ENCODE measurements at regions not wholly inside any gene's neighbourhood (a gene's known extent, or its start where the extent isn't known, plus 50 kb on each side); places are given as distances from the start of the nearest gene placed in this dataset.

DNA sequence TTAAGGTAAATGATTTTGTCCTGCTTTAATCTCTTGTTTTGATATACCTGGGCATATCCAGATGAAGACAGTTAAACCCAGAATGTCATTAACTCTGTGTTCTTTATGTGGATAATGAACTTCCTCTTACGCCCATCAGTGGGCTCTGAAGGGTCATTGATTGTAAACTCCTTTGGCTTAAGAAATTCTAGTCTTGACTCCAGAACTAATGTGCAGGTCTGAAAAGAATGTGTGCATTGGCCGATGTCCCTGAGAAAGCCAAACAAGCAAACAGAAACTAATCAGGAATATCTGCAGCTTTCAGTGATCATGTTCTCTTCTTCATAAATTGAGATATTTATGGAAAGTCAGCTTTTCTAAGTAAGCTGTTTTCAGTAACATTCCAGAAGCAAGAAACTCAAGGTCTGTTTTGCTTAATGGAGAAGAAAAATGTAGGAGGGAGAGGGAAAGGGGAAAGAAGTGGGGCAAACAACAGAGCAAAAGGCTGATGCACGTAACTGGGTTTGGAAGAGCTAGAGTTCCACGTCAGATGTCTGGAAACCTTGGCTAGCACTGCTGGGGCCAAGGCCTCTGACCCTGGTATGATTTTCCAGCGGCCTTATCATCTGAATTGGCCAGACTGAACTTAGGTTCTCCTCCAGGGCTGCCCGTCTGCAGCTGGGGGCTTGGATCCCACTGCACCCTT, 61.3 kb upstream of the FHL2 start:
- no peaks in the 10 kb centered on the region for H3K9me3 Mint-ChIP-seq
- H3K4me3 Mint-ChIP-seq = no peak overlapping the region
- WGBS (ENCODE audit: insufficient coverage) = 85% methylated on average over 6 of the region's 6 CpGs
- Histone ChIP-seq H3K27ac (ENCODE audit: low read length) (no peak overlapping the region), H3K36me3 (ENCODE audit: control insufficient read depth, insufficient read depth, low read length) (no peaks in the 10 kb centered on the region), H3K4me1 (ENCODE audit: control insufficient read depth, insufficient read depth, low read length) (no peaks in the 10 kb centered on the region), H3K27me3 (ENCODE audit: control insufficient read depth, insufficient read depth, low read length) (no peaks in the 10 kb centered on the region), H3K9me3 (ENCODE audit: control insufficient read depth, insufficient read depth, low read length) (no peaks in the 10 kb centered on the region), H3K4me3 (ENCODE audit: low read length) (no peak overlapping the region)
- intact Hi-C loops (cut with micrococcal nuclease) = no loop called here
- H3K4me1 Mint-ChIP-seq = no peaks in the 10 kb centered on the region
- no peak overlapping the region for H3K27ac Mint-ChIP-seq
- peaks cover 8 to 15% of the 10 kb centered on the region in 2 donors for H3K27me3 Mint-ChIP-seq (ENCODE audit: low read depth in 2 of 2)
- H3K36me3 Mint-ChIP-seq = no peaks in the 10 kb centered on the region
- TF ChIP-seq, protein P1, sequence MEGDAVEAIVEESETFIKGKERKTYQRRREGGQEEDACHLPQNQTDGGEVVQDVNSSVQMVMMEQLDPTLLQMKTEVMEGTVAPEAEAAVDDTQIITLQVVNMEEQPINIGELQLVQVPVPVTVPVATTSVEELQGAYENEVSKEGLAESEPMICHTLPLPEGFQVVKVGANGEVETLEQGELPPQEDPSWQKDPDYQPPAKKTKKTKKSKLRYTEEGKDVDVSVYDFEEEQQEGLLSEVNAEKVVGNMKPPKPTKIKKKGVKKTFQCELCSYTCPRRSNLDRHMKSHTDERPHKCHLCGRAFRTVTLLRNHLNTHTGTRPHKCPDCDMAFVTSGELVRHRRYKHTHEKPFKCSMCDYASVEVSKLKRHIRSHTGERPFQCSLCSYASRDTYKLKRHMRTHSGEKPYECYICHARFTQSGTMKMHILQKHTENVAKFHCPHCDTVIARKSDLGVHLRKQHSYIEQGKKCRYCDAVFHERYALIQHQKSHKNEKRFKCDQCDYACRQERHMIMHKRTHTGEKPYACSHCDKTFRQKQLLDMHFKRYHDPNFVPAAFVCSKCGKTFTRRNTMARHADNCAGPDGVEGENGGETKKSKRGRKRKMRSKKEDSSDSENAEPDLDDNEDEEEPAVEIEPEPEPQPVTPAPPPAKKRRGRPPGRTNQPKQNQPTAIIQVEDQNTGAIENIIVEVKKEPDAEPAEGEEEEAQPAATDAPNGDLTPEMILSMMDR (IDR thresholded peaks at IDR 0.05) = no peak
- DNase-seq (no peak), ATAC-seq (no peak)

DNA sequence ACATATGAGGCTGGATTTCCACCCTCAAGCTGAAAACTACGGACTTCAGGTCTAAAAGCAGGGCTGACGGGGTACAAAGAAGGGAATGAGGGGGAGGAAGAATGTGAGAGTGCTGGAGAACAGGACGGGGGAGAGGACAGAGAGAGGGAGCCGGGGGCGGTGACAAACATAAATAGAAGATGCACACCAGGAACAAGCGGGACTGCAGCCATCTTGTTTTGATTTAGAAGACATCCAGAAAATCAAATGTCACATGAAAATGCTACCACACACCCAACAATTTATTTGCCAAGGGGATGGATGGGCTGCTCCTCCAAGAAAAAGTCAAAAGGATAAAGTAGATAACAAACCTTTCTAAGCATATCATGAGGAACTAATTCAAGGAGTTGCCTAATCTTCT, 59.2 kb upstream of the FHL2 start:
- Mint-ChIP-seq H3K27ac (no peak overlapping the region), H3K36me3 (no peaks in the 10 kb centered on the region), H3K4me1 (no peaks in the 10 kb centered on the region), H3K9me3 (no peaks in the 10 kb centered on the region), H3K27me3 (ENCODE audit: low read depth in 2 of 2) (peaks cover 8 to 10% of the 10 kb centered on the region in 2 donors), H3K4me3 (no peak overlapping the region)
- no peaks in the 10 kb centered on the region for H3K9me3 ChIP-seq (ENCODE audit: control insufficient read depth, insufficient read depth, low read length)
- ATAC-seq (no peak), DNase-seq (no peak)
- intact Hi-C loops (cut with micrococcal nuclease) = no loop called here
- H3K27ac ChIP-seq (ENCODE audit: low read length) = no peak overlapping the region
- 89% methylated on average over 6 of the region's 6 CpGs for WGBS (ENCODE audit: insufficient coverage)
- H3K36me3 ChIP-seq (ENCODE audit: control insufficient read depth, insufficient read depth, low read length) = no peaks in the 10 kb centered on the region
- TF ChIP-seq, protein P1 (IDR thresholded peaks at IDR 0.05) = no peak
- H3K27me3 ChIP-seq (ENCODE audit: control insufficient read depth, insufficient read depth, low read length) = no peaks in the 10 kb centered on the region
- H3K4me3 ChIP-seq (ENCODE audit: low read length) = no peak overlapping the region
- H3K4me1 ChIP-seq (ENCODE audit: control insufficient read depth, insufficient read depth, low read length) = no peaks in the 10 kb centered on the region

DNA sequence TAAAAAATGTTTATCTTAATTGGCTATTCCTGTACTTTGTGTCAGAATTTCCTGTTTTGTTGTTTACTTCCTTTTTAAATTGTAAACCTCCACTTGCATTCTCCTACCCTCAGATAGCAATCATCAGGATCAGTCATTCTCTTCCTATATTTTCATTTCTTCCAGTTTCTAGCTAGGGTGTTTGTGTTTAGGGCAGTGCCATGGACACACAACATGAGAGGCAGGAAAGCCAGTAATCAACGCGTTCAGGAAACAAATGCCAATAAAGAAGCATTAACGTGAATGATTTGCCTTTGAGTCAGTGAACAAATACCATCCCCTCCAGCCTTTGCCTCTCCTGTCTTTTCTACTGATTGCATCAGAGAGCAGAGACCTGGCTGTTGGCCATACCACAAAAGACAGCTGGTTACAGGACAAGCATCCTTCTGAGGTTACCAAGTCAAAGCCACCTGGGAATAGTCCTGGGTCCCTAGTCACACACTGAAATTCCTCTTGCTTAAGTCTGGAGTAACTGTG, 56.7 kb upstream of the FHL2 start:
- ATAC-seq (no peak), DNase-seq (no peak)
- no peak overlapping the region for H3K27ac ChIP-seq (ENCODE audit: low read length)
- no peaks in the 10 kb centered on the region for H3K36me3 ChIP-seq (ENCODE audit: control insufficient read depth, insufficient read depth, low read length)
- Mint-ChIP-seq H3K9me3 (no peaks in the 10 kb centered on the region), H3K27me3 (ENCODE audit: low read depth in 2 of 2) (peaks cover 7 to 8% of the 10 kb centered on the region in 2 donors), H3K4me3 (no peak overlapping the region), H3K36me3 (no peaks in the 10 kb centered on the region), H3K27ac (no peak overlapping the region), H3K4me1 (no peaks in the 10 kb centered on the region)
- 34% methylated on average over 3 of the region's 3 CpGs for WGBS (ENCODE audit: insufficient coverage)
- intact Hi-C loops (cut with micrococcal nuclease) = no loop called here
- no peaks in the 10 kb centered on the region for H3K9me3 ChIP-seq (ENCODE audit: control insufficient read depth, insufficient read depth, low read length)
- TF ChIP-seq, protein P1 (IDR thresholded peaks at IDR 0.05) = no peak
- no peaks in the 10 kb centered on the region for H3K27me3 ChIP-seq (ENCODE audit: control insufficient read depth, insufficient read depth, low read length)
- no peak overlapping the region for H3K4me3 ChIP-seq (ENCODE audit: low read length)
- H3K4me1 ChIP-seq (ENCODE audit: control insufficient read depth, insufficient read depth, low read length) = no peaks in the 10 kb centered on the region
